ENCODE measurements at regions not wholly inside any gene's neighbourhood (a gene's known extent, or its start where the extent isn't known, plus 50 kb on each side); places are given as distances from the start of the nearest gene placed in this dataset.

- TF ChIP-seq CTCF (IDR thresholded peaks at IDR 0.05), result no peak
- TF ChIP-seq POLR2A (IDR thresholded peaks at IDR 0.05), result no peak
Observed at GRCh38 chr11:16603245-16603644, 135.2 kb upstream of the C11orf58 start.
